Left renal pelvis (tissue), 4 donors: ENCODE measurements at regions not wholly inside any gene's neighbourhood (a gene's known extent, or its start where the extent isn't known, plus 50 kb on each side); places are given as distances from the start of the nearest gene placed in this dataset.
"Not testable (repeated sequence)": the region's sequence is repeated elsewhere in the genome, so short reads cannot be mapped to it uniquely, and the experiment has no call there.

ENCODE experiments used
- DNase-seq, 4 donors: peaks; one replicate each; pipeline ENCODE4 v3.0.0-alpha.2; 2013; ENCODE audit warnings: low read depth in 4 of 4, low spot score in 3 of 4

- DNase-seq: no peak
These were observed 265.8 kb upstream of the TRPC7 start for GRCh38 chr5:136631186-136631585.

DNA sequence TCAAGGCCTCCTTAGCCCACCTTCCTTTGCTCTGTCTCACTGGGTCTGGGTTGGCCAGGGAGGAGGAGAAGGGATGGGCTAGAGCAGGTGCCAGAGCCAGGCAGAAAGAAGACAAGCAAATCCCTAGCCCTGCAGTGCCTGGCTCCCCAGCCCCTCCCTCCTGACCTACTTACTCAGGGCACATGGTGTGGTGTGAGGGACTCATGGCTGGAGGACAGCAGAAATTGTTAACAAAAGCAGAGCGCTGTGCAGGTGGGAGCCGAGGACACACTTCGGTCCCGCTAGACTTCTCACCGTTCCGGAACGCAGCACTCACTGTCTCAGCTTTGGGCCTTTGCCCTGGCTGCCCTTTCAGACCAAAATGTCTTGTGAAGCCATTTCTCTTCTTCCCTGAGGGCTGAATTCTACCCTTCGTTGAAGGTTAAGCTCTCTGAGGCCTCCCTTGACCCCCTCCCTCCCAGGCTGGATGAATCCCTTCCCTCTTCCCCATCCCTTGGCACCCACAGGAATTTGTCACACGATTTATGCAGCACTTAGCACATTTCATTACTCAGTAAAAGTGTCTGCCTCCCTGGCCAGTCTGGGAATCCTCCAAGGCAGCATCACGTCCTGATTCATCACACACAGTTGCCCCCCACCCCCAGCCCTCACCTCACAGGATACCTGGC, 263.9 kb upstream of the TRPC7 start:
- no peak for DNase-seq

DNA sequence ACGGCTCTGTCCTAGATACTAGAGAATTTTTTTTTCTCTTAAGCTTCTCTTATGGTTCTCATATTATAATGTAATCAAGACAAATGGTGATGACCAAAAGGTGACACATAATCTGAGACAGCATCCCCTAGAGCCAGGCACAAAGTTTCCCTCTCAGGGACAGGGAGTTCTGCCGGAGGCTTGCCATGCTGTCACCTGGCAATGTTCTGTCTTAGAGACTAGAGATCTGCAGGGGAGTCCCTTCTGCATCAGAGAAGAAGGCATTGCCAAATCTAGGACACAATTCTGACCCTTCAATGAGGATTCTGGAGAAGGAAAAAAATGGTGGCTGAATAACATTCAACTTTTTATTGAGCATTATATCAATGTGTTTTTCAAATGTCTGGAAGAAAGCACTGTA, 261.2 kb upstream of the TRPC7 start:
- no peak for DNase-seq

- DNase-seq: no peak
These were observed 257.4 kb upstream of the TRPC7 start for GRCh38 chr5:136622747-136623146.

- DNase-seq: no peak
These were observed 256.4 kb upstream of the TRPC7 start for GRCh38 chr5:136621743-136622142.

DNA sequence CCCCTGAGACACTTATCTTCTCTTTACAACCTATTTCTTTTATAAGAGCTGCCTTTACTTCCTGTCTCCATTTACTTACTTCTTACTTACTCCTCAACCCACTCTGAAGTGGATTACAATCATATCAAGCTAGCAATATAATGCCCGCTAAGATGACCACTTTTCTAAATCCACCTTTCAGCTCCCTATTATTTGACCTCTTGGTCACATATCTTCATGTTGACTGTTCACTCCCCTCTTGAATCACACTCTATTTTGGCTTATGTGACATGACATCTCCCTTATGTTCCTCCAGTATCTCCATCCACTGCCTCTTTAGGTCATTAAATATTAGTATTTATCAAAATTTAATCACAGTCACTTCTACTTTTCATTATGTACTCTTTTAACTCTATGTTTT, 255.3 kb upstream of the TRPC7 start:
- no peak for DNase-seq

DNA sequence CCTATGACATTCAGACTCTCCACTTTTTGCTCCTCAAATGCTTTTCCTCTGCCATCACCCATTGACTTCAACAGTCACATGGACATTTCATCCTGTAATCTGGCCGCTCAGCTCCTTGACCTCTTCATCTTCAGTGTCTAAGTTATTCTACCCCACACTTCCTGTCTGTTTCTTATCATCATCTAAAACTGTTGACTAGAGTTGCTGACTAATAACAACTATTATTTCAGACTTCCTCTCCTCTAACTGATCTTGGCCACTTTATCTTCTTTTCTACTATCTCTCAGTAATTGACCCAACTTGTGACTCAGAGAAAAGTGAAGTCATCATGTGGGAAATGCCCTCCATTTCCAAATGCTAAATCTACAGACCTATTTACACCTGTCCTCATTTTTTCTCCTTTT, 254.7 kb upstream of the TRPC7 start:
- no peak for DNase-seq

DNA sequence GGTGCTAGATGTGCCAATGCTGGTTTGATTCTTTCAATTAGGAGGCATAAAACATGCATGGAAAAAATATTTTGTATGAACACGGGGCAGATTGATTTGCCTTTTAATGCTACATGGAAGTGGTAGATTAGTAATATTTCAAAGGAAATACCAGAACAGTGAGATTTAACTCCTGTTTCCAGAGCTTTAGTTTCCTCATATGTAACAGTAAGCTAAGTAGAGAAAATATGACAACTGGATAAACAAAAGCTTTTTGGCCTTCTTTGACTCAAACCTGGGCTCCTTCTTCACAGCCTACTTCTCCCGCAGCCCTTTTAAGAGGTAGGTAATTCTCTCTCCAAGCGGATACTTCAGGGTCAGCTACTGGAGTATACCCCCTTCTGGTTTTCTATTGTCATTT, 254.2 kb upstream of the TRPC7 start:
- DNase-seq: no peak

DNA sequence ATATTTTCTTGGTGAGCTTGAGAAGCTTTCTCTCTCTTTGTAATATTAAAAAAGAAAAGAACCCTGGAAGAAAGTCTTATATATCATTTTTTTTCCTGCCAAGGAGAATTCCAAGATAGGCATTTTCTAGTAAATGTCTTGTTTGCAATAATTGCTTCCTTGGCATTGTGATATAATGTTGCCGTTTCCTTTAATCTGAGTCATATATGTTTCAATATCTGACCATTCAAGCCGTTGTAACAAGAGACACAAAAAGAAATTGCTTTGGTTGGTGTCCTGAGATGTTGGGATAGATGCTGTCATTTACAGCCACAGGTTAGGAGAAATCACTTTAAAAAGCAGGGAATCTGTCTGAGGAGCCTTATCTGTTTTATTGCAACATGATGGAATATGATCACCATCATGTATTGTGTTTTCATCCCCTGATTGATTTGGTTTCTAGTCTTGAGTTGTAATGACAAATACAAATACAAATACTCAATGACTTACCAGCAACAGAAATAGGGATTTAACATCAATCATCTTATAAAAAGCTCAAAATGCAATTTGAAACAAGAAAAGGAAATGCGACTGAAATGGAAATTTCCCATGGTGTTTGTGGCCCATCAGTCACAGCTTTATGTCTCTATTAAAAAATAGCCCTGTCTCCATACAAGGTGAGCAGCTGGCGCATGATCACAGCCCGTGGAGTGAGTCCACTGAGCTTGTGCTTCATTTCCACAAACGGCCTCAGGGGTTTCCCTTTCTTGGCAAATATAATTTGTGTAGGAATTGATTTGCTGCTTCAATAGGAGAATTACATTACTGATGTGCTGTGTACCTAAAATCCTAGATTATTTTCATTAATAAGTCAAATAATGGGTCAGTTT, 250.1 kb upstream of the TRPC7 start:
- DNase-seq: no peak

- no peak for DNase-seq
These were observed 247.9 kb upstream of the TRPC7 start for GRCh38 chr5:136613230-136613629.

DNA sequence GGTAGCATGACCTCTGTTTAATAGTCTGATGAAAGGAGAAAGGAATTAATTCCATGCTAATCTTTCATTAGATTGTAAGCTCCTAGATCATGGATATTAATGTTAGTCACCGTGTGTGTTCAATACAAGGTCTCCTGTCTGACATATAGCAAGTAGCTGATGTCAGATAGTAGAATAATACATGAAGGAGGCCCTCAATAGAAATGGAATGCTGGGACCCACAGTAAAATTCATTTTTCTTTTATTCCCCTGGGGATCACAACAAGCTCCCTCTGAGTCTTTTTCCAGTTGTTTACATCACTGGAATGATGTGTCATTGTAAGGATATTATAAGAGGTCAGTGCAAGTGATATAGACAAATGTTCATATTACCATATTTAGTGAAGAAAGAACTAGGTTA, 240.3 kb upstream of the TRPC7 start:
- DNase-seq: no peak

DNA sequence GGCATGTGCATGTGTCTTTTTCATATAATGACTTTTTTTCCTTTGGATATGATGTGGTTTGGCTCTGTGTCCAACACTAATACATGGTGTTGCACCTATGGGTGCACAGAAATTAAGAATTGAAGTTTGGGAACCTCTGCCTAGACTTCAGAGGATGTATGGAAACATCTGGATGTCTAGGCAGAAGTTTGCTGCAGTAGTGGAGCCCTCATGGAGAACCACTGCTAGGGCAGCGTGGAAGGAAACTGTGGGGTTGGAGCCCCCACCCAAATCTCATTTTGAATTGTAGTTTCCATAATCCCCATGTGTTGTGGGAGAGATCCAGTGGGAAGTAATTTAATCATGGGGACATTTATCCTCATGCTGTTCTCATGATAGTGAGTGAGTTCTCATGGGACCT, 235.0 kb upstream of the TRPC7 start:
- no peak for DNase-seq

DNA sequence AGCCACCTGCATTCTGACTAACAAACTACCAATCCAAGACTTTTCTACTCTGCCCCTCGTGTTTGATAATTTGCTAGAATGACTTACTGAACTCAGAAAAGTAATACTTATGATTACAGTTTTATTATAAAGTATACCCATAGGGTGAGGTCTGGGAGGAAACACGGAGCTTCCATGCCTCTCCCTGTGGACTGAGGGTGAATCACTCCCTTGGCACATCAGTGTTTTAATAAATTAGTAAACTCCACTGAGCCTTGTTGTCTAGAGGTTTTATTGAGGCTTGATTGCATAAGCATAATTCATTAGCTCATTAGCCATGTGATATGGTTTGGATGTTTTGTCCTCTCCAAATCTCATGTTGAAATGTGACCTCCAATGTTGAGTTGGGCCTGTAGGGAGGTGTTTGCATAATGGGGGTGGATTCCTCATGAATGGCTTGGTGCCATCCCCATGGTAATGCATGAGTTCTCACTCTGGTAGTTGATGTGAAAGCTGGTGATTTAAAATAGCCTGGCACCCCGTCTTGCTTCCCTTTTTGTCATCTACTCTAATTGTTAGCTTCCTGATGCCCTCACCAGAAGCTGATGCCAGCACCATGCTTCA, 233.6 kb upstream of the TRPC7 start:
- DNase-seq: no peak

GRCh38 chr5:136594416-136594815, 229.1 kb upstream of the TRPC7 start:
- DNase-seq: no peak

- DNase-seq: no peak
These were observed 225.2 kb upstream of the TRPC7 start for GRCh38 chr5:136590581-136590980.

GRCh38 chr5:136586196-136586595, 220.9 kb upstream of the TRPC7 start:
- DNase-seq: no peak

GRCh38 chr5:136584474-136584873, 219.1 kb upstream of the TRPC7 start:
- no peak for DNase-seq

- DNase-seq: no peak
These were observed 213.9 kb upstream of the TRPC7 start for GRCh38 chr5:136579238-136579637.

DNA sequence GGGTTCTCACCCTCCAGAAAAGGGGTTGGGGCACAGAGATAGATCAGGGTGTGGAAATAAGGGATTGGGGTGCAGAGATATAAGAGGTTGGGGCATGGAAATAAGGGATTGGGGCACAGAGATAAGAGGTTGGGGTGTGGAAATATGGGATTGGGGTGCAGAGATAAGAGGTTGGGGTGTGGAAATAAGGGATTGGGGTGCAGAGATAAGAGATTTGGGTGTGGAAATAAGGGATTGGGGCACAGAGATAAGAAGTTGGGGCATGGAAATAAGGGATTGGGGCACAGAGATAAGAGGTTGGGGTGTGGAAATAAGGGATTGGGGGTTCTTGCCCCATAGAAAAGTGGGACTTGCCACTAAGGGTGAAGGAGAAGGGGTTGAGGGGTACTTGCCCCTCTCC, 204.5 kb upstream of the TRPC7 start:
- DNase-seq: not testable (repeated sequence)

DNA sequence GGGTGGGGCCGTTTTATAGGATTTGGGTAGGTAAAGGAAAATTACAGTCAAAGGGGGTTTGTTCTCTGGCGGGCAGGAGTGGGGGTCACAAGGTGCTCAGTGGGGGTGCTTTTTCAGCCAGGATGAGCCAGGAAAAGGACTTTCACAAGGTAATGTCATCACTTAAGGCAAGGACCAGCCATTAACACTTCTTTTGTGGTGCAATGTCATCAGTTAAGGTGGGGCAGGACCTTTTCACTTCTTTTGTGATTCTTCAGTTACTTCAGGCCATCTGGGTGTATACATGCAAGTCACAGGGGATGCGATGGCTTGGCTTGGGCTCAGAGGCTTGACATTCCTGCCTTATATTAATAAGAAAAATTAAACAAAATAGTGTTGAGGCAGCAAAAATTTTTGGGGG, 200.1 kb upstream of the TRPC7 start:
- not testable (repeated sequence) for DNase-seq

GRCh38 chr5:136565050-136565449, 199.7 kb upstream of the TRPC7 start:
- not testable (repeated sequence) for DNase-seq

DNA sequence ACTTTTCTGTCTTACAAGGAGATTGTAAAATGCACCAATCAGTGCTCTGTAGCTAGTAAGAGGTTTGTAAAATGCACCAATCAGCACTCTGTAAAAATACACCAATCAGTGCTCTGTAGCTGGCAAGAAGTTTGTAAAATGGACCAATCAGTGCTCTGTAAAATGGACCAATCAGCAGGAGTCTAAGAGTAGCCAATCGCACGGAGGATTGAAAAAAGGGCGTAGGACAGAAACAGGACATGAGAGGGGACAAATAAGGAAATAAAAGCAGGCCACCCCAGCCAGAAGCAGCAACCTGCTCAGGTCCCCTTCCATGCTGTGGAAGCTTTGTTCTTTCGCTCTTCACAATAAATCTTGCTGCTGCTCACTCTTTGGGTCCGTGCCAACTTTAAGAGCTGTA, 199.1 kb upstream of the TRPC7 start:
- DNase-seq: not testable (repeated sequence)
